ENCODE measurements at regions not wholly inside any gene's neighbourhood (a gene's known extent, or its start where the extent isn't known, plus 50 kb on each side); places are given as distances from the start of the nearest gene placed in this dataset.

- no peaks in the 10 kb centered on the region for H3K36me3 ChIP-seq (ENCODE audit: control insufficient read depth, insufficient read depth, low read length)
- no peak overlapping the region for H3K27ac ChIP-seq (ENCODE audit: low read length)
- H3K4me3 ChIP-seq (ENCODE audit: low read length), result no peak overlapping the region
- no peaks in the 10 kb centered on the region for H3K27me3 ChIP-seq (ENCODE audit: control insufficient read depth, insufficient read depth, low read length)
- DNase-seq, result no peak
- H3K4me1 ChIP-seq (ENCODE audit: control insufficient read depth, insufficient read depth, low read length), result no peaks in the 10 kb centered on the region
- no peaks in the 10 kb centered on the region for H3K9me3 ChIP-seq (replicated peaks; ENCODE audit: control insufficient read depth, low read depth, low read length)
These were observed 236.9 kb downstream of the NSUN3 start for GRCh38 chr3:94299716-94300115.

GRCh38 chr3:94301366-94301765 lies 238.5 kb downstream of the NSUN3 start:
- Histone ChIP-seq H3K4me3 (ENCODE audit: low read length) (no peak overlapping the region), H3K36me3 (ENCODE audit: control insufficient read depth, insufficient read depth, low read length) (no peaks in the 10 kb centered on the region), H3K4me1 (ENCODE audit: control insufficient read depth, insufficient read depth, low read length) (no peaks in the 10 kb centered on the region), H3K9me3 (replicated peaks; ENCODE audit: control insufficient read depth, low read depth, low read length) (no peaks in the 10 kb centered on the region), H3K27ac (ENCODE audit: low read length) (no peak overlapping the region), H3K27me3 (ENCODE audit: control insufficient read depth, insufficient read depth, low read length) (no peaks in the 10 kb centered on the region)
- DNase-seq, result no peak
- no CpG with 5 or more reads among the region's 1 CpG for WGBS (ENCODE audit: insufficient coverage)

GRCh38 chr3:94303266-94303665 lies 240.4 kb downstream of the NSUN3 start:
- no peaks in the 10 kb centered on the region for H3K4me1 ChIP-seq (ENCODE audit: control insufficient read depth, insufficient read depth, low read length)
- no peaks in the 10 kb centered on the region for H3K9me3 ChIP-seq (replicated peaks; ENCODE audit: control insufficient read depth, low read depth, low read length)
- H3K4me3 ChIP-seq (ENCODE audit: low read length), result no peak overlapping the region
- no peak overlapping the region for H3K27ac ChIP-seq (ENCODE audit: low read length)
- no peaks in the 10 kb centered on the region for H3K27me3 ChIP-seq (ENCODE audit: control insufficient read depth, insufficient read depth, low read length)
- no CpG with 5 or more reads among the region's 4 CpGs for WGBS (ENCODE audit: insufficient coverage)
- DNase-seq, result no peak
- no peaks in the 10 kb centered on the region for H3K36me3 ChIP-seq (ENCODE audit: control insufficient read depth, insufficient read depth, low read length)

GRCh38 chr3:94303897-94304296 lies 241.0 kb downstream of the NSUN3 start:
- DNase-seq, result peak; percentile 38
- no peak overlapping the region for H3K27ac ChIP-seq (ENCODE audit: low read length)
- no peaks in the 10 kb centered on the region for H3K36me3 ChIP-seq (ENCODE audit: control insufficient read depth, insufficient read depth, low read length)
- no peak overlapping the region for H3K4me3 ChIP-seq (ENCODE audit: low read length)
- no peaks in the 10 kb centered on the region for H3K4me1 ChIP-seq (ENCODE audit: control insufficient read depth, insufficient read depth, low read length)
- WGBS (ENCODE audit: insufficient coverage), result no CpG with 5 or more reads among the region's 3 CpGs
- H3K27me3 ChIP-seq (ENCODE audit: control insufficient read depth, insufficient read depth, low read length), result no peaks in the 10 kb centered on the region
- no peaks in the 10 kb centered on the region for H3K9me3 ChIP-seq (replicated peaks; ENCODE audit: control insufficient read depth, low read depth, low read length)

GRCh38 chr3:94304954-94305353 lies 242.1 kb downstream of the NSUN3 start:
- no peaks in the 10 kb centered on the region for H3K9me3 ChIP-seq (replicated peaks; ENCODE audit: control insufficient read depth, low read depth, low read length)
- no CpG with 5 or more reads among the region's 5 CpGs for WGBS (ENCODE audit: insufficient coverage)

DNA sequence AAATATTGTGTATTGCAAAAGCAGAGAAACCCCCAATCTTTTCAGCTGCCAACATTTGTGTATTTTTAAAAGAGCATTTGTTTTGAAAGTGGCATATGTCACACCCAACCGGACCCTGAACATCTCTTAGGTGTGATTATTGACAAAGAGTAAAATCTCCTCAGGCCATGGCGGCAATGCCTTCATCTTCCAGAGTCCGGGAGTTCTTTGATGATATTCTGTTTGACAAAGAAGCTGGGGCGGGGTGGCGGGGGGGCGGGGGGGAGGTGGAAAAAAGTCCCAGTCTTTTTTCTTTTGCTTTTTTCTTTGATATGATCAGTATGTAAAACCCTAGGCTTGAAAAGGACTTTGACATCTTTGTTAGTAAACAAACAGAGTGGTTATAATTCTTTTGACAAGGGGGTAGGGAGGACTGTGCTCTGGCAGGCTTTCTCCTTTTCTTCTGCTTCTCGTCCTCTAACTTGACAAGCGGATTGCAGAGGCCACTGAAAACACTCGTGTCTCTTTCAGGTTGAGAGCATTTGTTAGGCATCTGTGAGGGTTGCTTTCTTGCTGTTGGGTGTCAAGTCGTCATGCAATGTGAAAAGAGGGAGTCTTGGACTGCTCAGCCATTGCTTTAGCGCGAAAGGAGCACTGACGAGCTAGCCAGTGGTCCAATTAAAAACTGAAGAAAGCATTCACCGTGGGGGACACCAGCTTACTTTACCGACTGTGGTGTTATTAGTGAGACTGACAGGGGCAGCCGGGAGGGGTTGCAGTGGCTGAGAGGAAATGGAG lies 243.2 kb downstream of the NSUN3 start:
- Histone ChIP-seq H3K36me3 (ENCODE audit: control insufficient read depth, insufficient read depth, low read length) (no peaks in the 10 kb centered on the region), H3K4me1 (ENCODE audit: control insufficient read depth, insufficient read depth, low read length) (no peaks in the 10 kb centered on the region), H3K4me3 (ENCODE audit: low read length) (no peak overlapping the region), H3K9me3 (replicated peaks; ENCODE audit: control insufficient read depth, low read depth, low read length) (no peaks in the 10 kb centered on the region), H3K27me3 (ENCODE audit: control insufficient read depth, insufficient read depth, low read length) (no peaks in the 10 kb centered on the region), H3K27ac (ENCODE audit: low read length) (no peak overlapping the region)
- WGBS (ENCODE audit: insufficient coverage), result 43% methylated on average over 8 of the region's 16 CpGs
- DNase-seq, result no peak

More at GRCh38 chr3:94304954-94305353, 242.1 kb downstream of the NSUN3 start:
- Histone ChIP-seq H3K4me1 (ENCODE audit: control insufficient read depth, insufficient read depth, low read length) (no peaks in the 10 kb centered on the region), H3K4me3 (ENCODE audit: low read length) (no peak overlapping the region), H3K36me3 (ENCODE audit: control insufficient read depth, insufficient read depth, low read length) (no peaks in the 10 kb centered on the region), H3K27ac (ENCODE audit: low read length) (no peak overlapping the region), H3K27me3 (ENCODE audit: control insufficient read depth, insufficient read depth, low read length) (no peaks in the 10 kb centered on the region)
- peak; percentile 22 for DNase-seq

GRCh38 chr3:94307588-94307987 lies 244.7 kb downstream of the NSUN3 start:
- Histone ChIP-seq H3K36me3 (ENCODE audit: control insufficient read depth, insufficient read depth, low read length) (no peaks in the 10 kb centered on the region), H3K27ac (ENCODE audit: low read length) (no peak overlapping the region), H3K4me1 (ENCODE audit: control insufficient read depth, insufficient read depth, low read length) (no peaks in the 10 kb centered on the region), H3K4me3 (ENCODE audit: low read length) (no peak overlapping the region), H3K27me3 (ENCODE audit: control insufficient read depth, insufficient read depth, low read length) (no peaks in the 10 kb centered on the region), H3K9me3 (replicated peaks; ENCODE audit: control insufficient read depth, low read depth, low read length) (no peaks in the 10 kb centered on the region)
- DNase-seq, result no peak

DNA sequence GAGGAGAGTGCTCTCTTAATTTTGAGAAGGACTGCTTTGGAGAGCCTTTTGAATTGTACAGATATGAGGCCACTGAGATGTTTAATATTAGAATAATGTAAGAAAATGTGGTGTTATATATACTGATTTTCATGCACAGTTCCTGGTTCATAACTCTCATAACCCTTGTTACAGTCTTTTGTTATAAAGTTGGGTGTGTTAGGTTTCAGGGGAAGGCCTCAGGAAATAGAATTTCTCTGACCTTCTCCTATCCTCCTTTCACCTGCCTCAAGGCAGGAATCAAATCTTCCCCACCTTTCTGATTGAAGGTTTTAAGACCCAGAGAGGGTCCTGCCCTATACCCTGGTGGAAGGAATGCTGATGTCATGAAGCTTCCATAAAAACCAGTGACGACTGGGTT lies 245.9 kb downstream of the NSUN3 start:
- no peak for DNase-seq
- Histone ChIP-seq H3K27me3 (ENCODE audit: control insufficient read depth, insufficient read depth, low read length) (no peaks in the 10 kb centered on the region), H3K4me1 (ENCODE audit: control insufficient read depth, insufficient read depth, low read length) (no peaks in the 10 kb centered on the region), H3K4me3 (ENCODE audit: low read length) (no peak overlapping the region), H3K9me3 (replicated peaks; ENCODE audit: control insufficient read depth, low read depth, low read length) (no peaks in the 10 kb centered on the region), H3K27ac (ENCODE audit: low read length) (no peak overlapping the region), H3K36me3 (ENCODE audit: control insufficient read depth, insufficient read depth, low read length) (no peaks in the 10 kb centered on the region)
- no CpG with 5 or more reads among the region's 1 CpG for whole genome bisulfite sequencing (ENCODE audit: insufficient coverage)

- no peak for DNase-seq
- Histone ChIP-seq H3K9me3 (replicated peaks; ENCODE audit: control insufficient read depth, low read depth, low read length) (no peaks in the 10 kb centered on the region), H3K4me3 (ENCODE audit: low read length) (no peak overlapping the region), H3K4me1 (ENCODE audit: control insufficient read depth, insufficient read depth, low read length) (no peaks in the 10 kb centered on the region), H3K27me3 (ENCODE audit: control insufficient read depth, insufficient read depth, low read length) (no peaks in the 10 kb centered on the region), H3K36me3 (ENCODE audit: control insufficient read depth, insufficient read depth, low read length) (no peaks in the 10 kb centered on the region), H3K27ac (ENCODE audit: low read length) (no peak overlapping the region)
- no CpG with 5 or more reads among the region's 5 CpGs for WGBS (ENCODE audit: insufficient coverage)
These were observed 247.7 kb downstream of the NSUN3 start for GRCh38 chr3:94310341-94311135.

DNA sequence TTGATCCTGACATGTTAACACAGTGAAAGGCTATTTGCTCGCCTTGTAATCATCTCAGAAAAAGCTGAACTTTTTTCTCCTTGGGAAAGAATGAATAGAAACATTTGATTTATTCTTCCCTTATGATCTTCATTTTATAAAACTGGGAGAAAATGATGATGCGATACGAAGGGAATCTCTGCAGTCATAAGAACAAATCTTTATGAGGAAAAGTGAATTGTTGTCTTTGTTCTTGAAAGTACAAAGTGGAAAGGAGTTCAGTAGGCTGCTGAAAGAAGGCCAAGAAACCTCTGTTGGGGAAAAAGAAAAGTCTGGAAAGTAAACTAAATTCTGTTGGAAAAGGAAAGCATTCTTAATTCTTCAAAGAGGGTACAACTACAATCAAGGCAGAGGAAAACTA lies 248.8 kb downstream of the NSUN3 start:
- Histone ChIP-seq H3K4me1 (ENCODE audit: control insufficient read depth, insufficient read depth, low read length) (no peaks in the 10 kb centered on the region), H3K27ac (ENCODE audit: low read length) (no peak overlapping the region), H3K27me3 (ENCODE audit: control insufficient read depth, insufficient read depth, low read length) (no peaks in the 10 kb centered on the region), H3K9me3 (replicated peaks; ENCODE audit: control insufficient read depth, low read depth, low read length) (no peaks in the 10 kb centered on the region), H3K4me3 (ENCODE audit: low read length) (no peak overlapping the region), H3K36me3 (ENCODE audit: control insufficient read depth, insufficient read depth, low read length) (no peaks in the 10 kb centered on the region)
- WGBS (ENCODE audit: insufficient coverage), result no CpG with 5 or more reads among the region's 3 CpGs
- DNase-seq, result peak; percentile 36

Measured in muscle of leg (tissue), 3 donors.